Thyroid gland (tissue), 4 donors: ENCODE measurements at regions not wholly inside any gene's neighbourhood (a gene's known extent, or its start where the extent isn't known, plus 50 kb on each side); places are given as distances from the start of the nearest gene placed in this dataset.

ENCODE experiments used
- DNase-seq, 2 donors: peaks; one replicate each; pipeline ENCODE4 v3.0.0-alpha.2; 2019
- H3K27ac ChIP-seq, 3 donors: fragments of 200-600 bp; sonication (generic); 1 replicate in 2 of 3; 2 replicates in 1 of 3; pipeline ENCODE4 v1.5.1; 2016 to 2019; ENCODE audit warnings: mild to moderate bottlenecking in 1 of 3, moderate library complexity in 1 of 3
- H3K27me3 ChIP-seq: fragments of 200-600 bp; sonication (generic); one replicate; pipeline ENCODE4 v1.5.1; 2019
- H3K36me3 ChIP-seq, 2 donors: fragments of 200-600 bp; sonication (generic); one replicate each; pipeline ENCODE4 v1.5.1; 2016 to 2019
- H3K4me1 ChIP-seq, 2 donors: fragments of 200-600 bp; sonication (generic); one replicate each; pipeline ENCODE4 v1.5.1; 2017 to 2019
- H3K4me3 ChIP-seq, 3 donors: fragments of 200-600 bp; sonication (generic); replicated peaks in 1 of 3; 1 replicate in 2 of 3; 2 replicates in 1 of 3; pipeline ENCODE4 v1.5.1; 2016; ENCODE audit warnings: mild to moderate bottlenecking in 1 of 3
- H3K9me3 ChIP-seq: fragments of 200-600 bp; sonication (generic); one replicate; pipeline ENCODE4 v1.5.1; 2017
- POLR2A ChIP-seq, 2 donors: fragments of 450-650 bp; IDR thresholded peaks; one replicate each; pipeline ENCODE4 v1.6.1; 2017; ENCODE audit warnings: antibody characterized with exemption in 2 of 2, mild to moderate bottlenecking in 2 of 2, moderate library complexity in 1 of 2
- WGBS, 2 donors: methylation state at CpG; one replicate each; pipeline ENCODE4 v1.1.5; 2017; 5-methylcytosine and 5-hydroxymethylcytosine counted together
- intact Hi-C: fragments of 100-400 bp; cut with DNase I; formaldehyde crosslinking; loops from one replicate; pipeline ENCODE4 v1.15.1; 2023
- TF ChIP-seq, protein P1 (sequence below), 6 experiments: fragments of 200-600 bp in 3 of 6; fragments of 450-650 bp in 3 of 6; sonication (generic) in 3 of 6; IDR thresholded peaks; one replicate each; pipeline ENCODE4 v1.5.1; 2016 to 2019; ENCODE audit warnings: antibody characterized with exemption in 6 of 6, mild to moderate bottlenecking in 2 of 6, inconsistent platforms in 1 of 6, moderate library complexity in 1 of 6

- Histone ChIP-seq H3K27ac (no peak overlapping the region), H3K27me3 (no peaks in the 10 kb centered on the region), H3K4me1 (no peaks in the 10 kb centered on the region), H3K36me3 (no peaks in the 10 kb centered on the region), H3K4me3 (no peak overlapping the region), H3K9me3 (no peaks in the 10 kb centered on the region)
- no peak for DNase-seq
- WGBS, 2 donors = 73 to 78% methylated on average over 3 of the region's 3 CpGs
- TF ChIP-seq, protein P1, sequence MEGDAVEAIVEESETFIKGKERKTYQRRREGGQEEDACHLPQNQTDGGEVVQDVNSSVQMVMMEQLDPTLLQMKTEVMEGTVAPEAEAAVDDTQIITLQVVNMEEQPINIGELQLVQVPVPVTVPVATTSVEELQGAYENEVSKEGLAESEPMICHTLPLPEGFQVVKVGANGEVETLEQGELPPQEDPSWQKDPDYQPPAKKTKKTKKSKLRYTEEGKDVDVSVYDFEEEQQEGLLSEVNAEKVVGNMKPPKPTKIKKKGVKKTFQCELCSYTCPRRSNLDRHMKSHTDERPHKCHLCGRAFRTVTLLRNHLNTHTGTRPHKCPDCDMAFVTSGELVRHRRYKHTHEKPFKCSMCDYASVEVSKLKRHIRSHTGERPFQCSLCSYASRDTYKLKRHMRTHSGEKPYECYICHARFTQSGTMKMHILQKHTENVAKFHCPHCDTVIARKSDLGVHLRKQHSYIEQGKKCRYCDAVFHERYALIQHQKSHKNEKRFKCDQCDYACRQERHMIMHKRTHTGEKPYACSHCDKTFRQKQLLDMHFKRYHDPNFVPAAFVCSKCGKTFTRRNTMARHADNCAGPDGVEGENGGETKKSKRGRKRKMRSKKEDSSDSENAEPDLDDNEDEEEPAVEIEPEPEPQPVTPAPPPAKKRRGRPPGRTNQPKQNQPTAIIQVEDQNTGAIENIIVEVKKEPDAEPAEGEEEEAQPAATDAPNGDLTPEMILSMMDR (IDR thresholded peaks at IDR 0.05) = no peak
- TF ChIP-seq POLR2A (IDR thresholded peaks at IDR 0.05) = no peak
- intact Hi-C loops = no loop called here
These were observed 351.7 kb downstream of the FAT3 start for GRCh38 chr11:92576315-92576714.

- WGBS, 2 donors = 38 to 57% methylated on average over 1 of the region's 1 CpG
- no peak for DNase-seq
- H3K4me3 ChIP-seq = no peak overlapping the region
- no peak overlapping the region for H3K27ac ChIP-seq
- no peaks in the 10 kb centered on the region for H3K27me3 ChIP-seq
- no peaks in the 10 kb centered on the region for H3K4me1 ChIP-seq
- intact Hi-C loops = no loop called here
- H3K9me3 ChIP-seq = no peaks in the 10 kb centered on the region
- H3K36me3 ChIP-seq = no peaks in the 10 kb centered on the region
- TF ChIP-seq, protein P1 (IDR thresholded peaks at IDR 0.05) = no peak
- no peak for TF ChIP-seq POLR2A (IDR thresholded peaks at IDR 0.05)
These were observed 356.3 kb downstream of the FAT3 start for GRCh38 chr11:92580908-92581307.

DNA sequence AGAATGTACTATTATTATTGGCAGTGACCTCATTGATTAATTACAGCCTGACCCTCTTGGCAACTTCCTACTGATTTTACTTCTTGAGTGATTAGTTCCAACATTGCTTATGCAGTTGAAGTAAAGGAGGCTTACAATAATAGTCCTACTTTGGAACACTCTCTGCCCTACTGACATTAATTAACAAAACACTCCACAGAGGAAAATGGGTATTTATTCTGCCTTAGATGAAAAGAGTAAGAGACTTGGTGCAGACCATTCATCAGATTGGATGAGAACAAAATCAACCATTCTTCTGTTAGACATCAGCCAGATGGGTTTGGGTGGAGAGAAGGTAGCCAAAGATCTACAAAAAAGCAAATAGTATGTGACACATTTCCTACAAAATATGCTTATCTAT is 363.8 kb downstream of the FAT3 start:
- no peaks in the 10 kb centered on the region for H3K27me3 ChIP-seq
- H3K4me1 ChIP-seq = no peaks in the 10 kb centered on the region
- no peak overlapping the region for H3K27ac ChIP-seq
- no peaks in the 10 kb centered on the region for H3K9me3 ChIP-seq
- intact Hi-C loops = no loop called here
- no peak overlapping the region for H3K4me3 ChIP-seq
- TF ChIP-seq POLR2A (IDR thresholded peaks at IDR 0.05) = no peak
- TF ChIP-seq, protein P1 (IDR thresholded peaks at IDR 0.05) = no peak
- no peak for DNase-seq
- H3K36me3 ChIP-seq = no peaks in the 10 kb centered on the region

- no peaks in the 10 kb centered on the region for H3K27me3 ChIP-seq
- 91 to 92% methylated on average over 3 of the region's 3 CpGs for WGBS, 2 donors
- no peak for DNase-seq
- no peaks in the 10 kb centered on the region for H3K4me1 ChIP-seq
- no peaks in the 10 kb centered on the region for H3K36me3 ChIP-seq
- H3K9me3 ChIP-seq = no peaks in the 10 kb centered on the region
- TF ChIP-seq, protein P1 (IDR thresholded peaks at IDR 0.05) = no peak
- TF ChIP-seq POLR2A (IDR thresholded peaks at IDR 0.05) = no peak
- intact Hi-C loops = no loop called here
- H3K4me3 ChIP-seq = no peak overlapping the region
- no peak overlapping the region for H3K27ac ChIP-seq
These were observed 364.9 kb downstream of the FAT3 start for GRCh38 chr11:92589512-92589911.

GRCh38 chr11:92591521-92591920 is 366.9 kb downstream of the FAT3 start:
- TF ChIP-seq POLR2A (IDR thresholded peaks at IDR 0.05) = no peak
- TF ChIP-seq, protein P1 (IDR thresholded peaks at IDR 0.05) = no peak
- Histone ChIP-seq H3K4me3 (no peak overlapping the region), H3K9me3 (no peaks in the 10 kb centered on the region), H3K36me3 (no peaks in the 10 kb centered on the region), H3K27me3 (no peaks in the 10 kb centered on the region), H3K27ac (no peak overlapping the region), H3K4me1 (no peaks in the 10 kb centered on the region)
- WGBS, 2 donors = 72 to 80% methylated on average over 2 of the region's 2 CpGs
- intact Hi-C loops = no loop called here
- no peak for DNase-seq
